Glomerular visceral epithelial cell (primary cell): ENCODE measurements at regions not wholly inside any gene's neighbourhood (a gene's known extent, or its start where the extent isn't known, plus 50 kb on each side); places are given as distances from the start of the nearest gene placed in this dataset.
A peak's percentile ranks its signal among the peaks of the same experiment; 100 is the strongest.
"Not testable (repeated sequence)": the region's sequence is repeated elsewhere in the genome, so short reads cannot be mapped to it uniquely, and the experiment has no call there.

ENCODE experiments used
- DNase-seq: peaks from one replicate; pipeline ENCODE4 v3.0.0-alpha.2; 2016; ENCODE audit errors: extremely low spot score

- DNase-seq = peak; percentile 65
These were observed 68.5 kb downstream of the TMCO5A start for GRCh38 chr15:38002883-38003477.

- no peak for DNase-seq
These were observed 69.9 kb downstream of the TMCO5A start for GRCh38 chr15:38004218-38004861.

GRCh38 chr15:38005953-38006808, 71.7 kb downstream of the TMCO5A start:
- DNase-seq = no peak

GRCh38 chr15:38010395-38010794, 76.0 kb downstream of the TMCO5A start:
- no peak for DNase-seq

GRCh38 chr15:38012894-38013293, 78.5 kb downstream of the TMCO5A start:
- DNase-seq = no peak

GRCh38 chr15:38017721-38018120, 83.3 kb downstream of the TMCO5A start:
- no peak for DNase-seq

GRCh38 chr15:38019066-38019465, 84.6 kb downstream of the TMCO5A start:
- DNase-seq = no peak

GRCh38 chr15:38021259-38021658, 86.8 kb downstream of the TMCO5A start:
- no peak for DNase-seq

- no peak for DNase-seq
These were observed 90.1 kb downstream of the TMCO5A start for GRCh38 chr15:38024293-38025091.

GRCh38 chr15:38025656-38026055, 91.2 kb downstream of the TMCO5A start:
- not testable (repeated sequence) for DNase-seq

GRCh38 chr15:38028869-38029268, 94.4 kb downstream of the TMCO5A start:
- no peak for DNase-seq

GRCh38 chr15:38029736-38030135, 95.3 kb downstream of the TMCO5A start:
- DNase-seq = no peak

GRCh38 chr15:38030609-38031008, 96.2 kb downstream of the TMCO5A start:
- no peak for DNase-seq

GRCh38 chr15:38035701-38036100, 101.3 kb downstream of the TMCO5A start:
- no peak for DNase-seq

GRCh38 chr15:38036790-38037338, 102.4 kb downstream of the TMCO5A start:
- no peak for DNase-seq

- DNase-seq = peak; percentile 70
These were observed 104.4 kb downstream of the TMCO5A start for GRCh38 chr15:38038659-38039442.

GRCh38 chr15:38040615-38041014, 106.2 kb downstream of the TMCO5A start:
- no peak for DNase-seq

- peak; percentile 31 for DNase-seq
These were observed 107.1 kb downstream of the TMCO5A start for GRCh38 chr15:38041576-38041975.

GRCh38 chr15:38042211-38042610, 107.8 kb downstream of the TMCO5A start:
- no peak for DNase-seq

GRCh38 chr15:38042707-38043445, 108.4 kb downstream of the TMCO5A start:
- no peak for DNase-seq
